GM12878 (cell line): ENCODE measurements at regions not wholly inside any gene's neighbourhood (a gene's known extent, or its start where the extent isn't known, plus 50 kb on each side); places are given as distances from the start of the nearest gene placed in this dataset.

Experiments used
- EED ChIP-seq: sonication (generic); IDR thresholded peaks from 2 replicates; pipeline ENCODE4 v1.6.1; 2016; ENCODE audit warnings: antibody characterized with exemption, low read depth
- LARP7 ChIP-seq: fragments of 450-650 bp; IDR thresholded peaks from 2 replicates; pipeline ENCODE4 v1.6.1; 2017; ENCODE audit warnings: mild to moderate bottlenecking
- MYC ChIP-seq: IDR thresholded peaks from 2 replicates; pipeline ENCODE4 v1.6.1; 2011; ENCODE audit warnings: mild to moderate bottlenecking, low read length, moderate library complexity, inconsistent platforms; ENCODE audit not compliant: insufficient read depth, insufficient replicate concordance, insufficient read length, severe bottlenecking
- SMC3 ChIP-seq: IDR thresholded peaks from 2 replicates; pipeline ENCODE4 v1.6.1; 2011; ENCODE audit warnings: low read length, improper control_type of control experiment, borderline replicate concordance
- YBX1 ChIP-seq: fragments of 450-650 bp; IDR thresholded peaks from 2 replicates; pipeline ENCODE4 v1.6.1; 2016; ENCODE audit warnings: antibody characterized with exemption
- TF ChIP-seq, protein P1 (sequence below): fragments of 450-650 bp; IDR thresholded peaks from 2 replicates; pipeline ENCODE4 v1.6.1; 2017; ENCODE audit warnings: antibody characterized with exemption, mild to moderate bottlenecking, moderate library complexity
- TF ChIP-seq, protein P2 (sequence below): fragments of 450-650 bp; formaldehyde crosslinking; IDR thresholded peaks from 2 replicates; pipeline ENCODE4 v1.5.0; 2022; ENCODE audit warnings: mild to moderate bottlenecking, missing genetic modification characterization
- TF ChIP-seq, protein P3 (sequence below): IDR thresholded peaks from 2 replicates; pipeline ENCODE4 v1.6.1; 2012; ENCODE audit warnings: improper control_type of control experiment, low read depth, low read length; ENCODE audit not compliant: insufficient replicate concordance

DNA sequence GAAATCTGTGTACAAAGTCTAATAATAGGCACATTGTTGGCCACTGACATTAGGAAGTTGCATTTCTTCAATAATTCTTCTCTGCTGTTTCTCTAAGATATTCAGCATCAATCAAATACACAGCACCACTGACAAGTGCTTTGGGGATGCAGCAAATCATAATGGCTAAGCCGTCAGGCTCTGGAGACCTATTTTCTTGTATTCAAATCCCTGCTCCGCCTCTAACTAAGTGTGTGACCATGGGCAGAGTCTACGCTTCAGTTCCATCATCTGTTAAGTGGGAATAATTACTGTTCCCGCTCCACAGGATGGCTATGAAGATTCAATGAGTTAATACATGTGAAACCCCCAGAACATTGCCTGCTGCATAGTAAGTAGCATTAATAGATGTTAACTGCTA lies 176.9 kb downstream of the ADGRL4 start (continued):
- TF ChIP-seq, protein P1, sequence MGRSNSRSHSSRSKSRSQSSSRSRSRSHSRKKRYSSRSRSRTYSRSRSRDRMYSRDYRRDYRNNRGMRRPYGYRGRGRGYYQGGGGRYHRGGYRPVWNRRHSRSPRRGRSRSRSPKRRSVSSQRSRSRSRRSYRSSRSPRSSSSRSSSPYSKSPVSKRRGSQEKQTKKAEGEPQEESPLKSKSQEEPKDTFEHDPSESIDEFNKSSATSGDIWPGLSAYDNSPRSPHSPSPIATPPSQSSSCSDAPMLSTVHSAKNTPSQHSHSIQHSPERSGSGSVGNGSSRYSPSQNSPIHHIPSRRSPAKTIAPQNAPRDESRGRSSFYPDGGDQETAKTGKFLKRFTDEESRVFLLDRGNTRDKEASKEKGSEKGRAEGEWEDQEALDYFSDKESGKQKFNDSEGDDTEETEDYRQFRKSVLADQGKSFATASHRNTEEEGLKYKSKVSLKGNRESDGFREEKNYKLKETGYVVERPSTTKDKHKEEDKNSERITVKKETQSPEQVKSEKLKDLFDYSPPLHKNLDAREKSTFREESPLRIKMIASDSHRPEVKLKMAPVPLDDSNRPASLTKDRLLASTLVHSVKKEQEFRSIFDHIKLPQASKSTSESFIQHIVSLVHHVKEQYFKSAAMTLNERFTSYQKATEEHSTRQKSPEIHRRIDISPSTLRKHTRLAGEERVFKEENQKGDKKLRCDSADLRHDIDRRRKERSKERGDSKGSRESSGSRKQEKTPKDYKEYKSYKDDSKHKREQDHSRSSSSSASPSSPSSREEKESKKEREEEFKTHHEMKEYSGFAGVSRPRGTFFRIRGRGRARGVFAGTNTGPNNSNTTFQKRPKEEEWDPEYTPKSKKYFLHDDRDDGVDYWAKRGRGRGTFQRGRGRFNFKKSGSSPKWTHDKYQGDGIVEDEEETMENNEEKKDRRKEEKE = no peak
- TF ChIP-seq SMC3 (no peak), MYC (no peak), YBX1 (no peak), EED (no peak), LARP7 (no peak)
- TF ChIP-seq, protein P2, sequence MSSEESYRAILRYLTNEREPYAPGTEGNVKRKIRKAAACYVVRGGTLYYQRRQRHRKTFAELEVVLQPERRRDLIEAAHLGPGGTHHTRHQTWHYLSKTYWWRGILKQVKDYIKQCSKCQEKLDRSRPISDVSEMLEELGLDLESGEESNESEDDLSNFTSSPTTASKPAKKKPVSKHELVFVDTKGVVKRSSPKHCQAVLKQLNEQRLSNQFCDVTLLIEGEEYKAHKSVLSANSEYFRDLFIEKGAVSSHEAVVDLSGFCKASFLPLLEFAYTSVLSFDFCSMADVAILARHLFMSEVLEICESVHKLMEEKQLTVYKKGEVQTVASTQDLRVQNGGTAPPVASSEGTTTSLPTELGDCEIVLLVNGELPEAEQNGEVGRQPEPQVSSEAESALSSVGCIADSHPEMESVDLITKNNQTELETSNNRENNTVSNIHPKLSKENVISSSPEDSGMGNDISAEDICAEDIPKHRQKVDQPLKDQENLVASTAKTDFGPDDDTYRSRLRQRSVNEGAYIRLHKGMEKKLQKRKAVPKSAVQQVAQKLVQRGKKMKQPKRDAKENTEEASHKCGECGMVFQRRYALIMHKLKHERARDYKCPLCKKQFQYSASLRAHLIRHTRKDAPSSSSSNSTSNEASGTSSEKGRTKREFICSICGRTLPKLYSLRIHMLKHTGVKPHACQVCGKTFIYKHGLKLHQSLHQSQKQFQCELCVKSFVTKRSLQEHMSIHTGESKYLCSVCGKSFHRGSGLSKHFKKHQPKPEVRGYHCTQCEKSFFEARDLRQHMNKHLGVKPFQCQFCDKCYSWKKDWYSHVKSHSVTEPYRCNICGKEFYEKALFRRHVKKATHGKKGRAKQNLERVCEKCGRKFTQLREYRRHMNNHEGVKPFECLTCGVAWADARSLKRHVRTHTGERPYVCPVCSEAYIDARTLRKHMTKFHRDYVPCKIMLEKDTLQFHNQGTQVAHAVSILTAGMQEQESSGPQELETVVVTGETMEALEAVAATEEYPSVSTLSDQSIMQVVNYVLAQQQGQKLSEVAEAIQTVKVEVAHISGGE (CRISPR knock-in tag) = no peak
- TF ChIP-seq, protein P3, sequence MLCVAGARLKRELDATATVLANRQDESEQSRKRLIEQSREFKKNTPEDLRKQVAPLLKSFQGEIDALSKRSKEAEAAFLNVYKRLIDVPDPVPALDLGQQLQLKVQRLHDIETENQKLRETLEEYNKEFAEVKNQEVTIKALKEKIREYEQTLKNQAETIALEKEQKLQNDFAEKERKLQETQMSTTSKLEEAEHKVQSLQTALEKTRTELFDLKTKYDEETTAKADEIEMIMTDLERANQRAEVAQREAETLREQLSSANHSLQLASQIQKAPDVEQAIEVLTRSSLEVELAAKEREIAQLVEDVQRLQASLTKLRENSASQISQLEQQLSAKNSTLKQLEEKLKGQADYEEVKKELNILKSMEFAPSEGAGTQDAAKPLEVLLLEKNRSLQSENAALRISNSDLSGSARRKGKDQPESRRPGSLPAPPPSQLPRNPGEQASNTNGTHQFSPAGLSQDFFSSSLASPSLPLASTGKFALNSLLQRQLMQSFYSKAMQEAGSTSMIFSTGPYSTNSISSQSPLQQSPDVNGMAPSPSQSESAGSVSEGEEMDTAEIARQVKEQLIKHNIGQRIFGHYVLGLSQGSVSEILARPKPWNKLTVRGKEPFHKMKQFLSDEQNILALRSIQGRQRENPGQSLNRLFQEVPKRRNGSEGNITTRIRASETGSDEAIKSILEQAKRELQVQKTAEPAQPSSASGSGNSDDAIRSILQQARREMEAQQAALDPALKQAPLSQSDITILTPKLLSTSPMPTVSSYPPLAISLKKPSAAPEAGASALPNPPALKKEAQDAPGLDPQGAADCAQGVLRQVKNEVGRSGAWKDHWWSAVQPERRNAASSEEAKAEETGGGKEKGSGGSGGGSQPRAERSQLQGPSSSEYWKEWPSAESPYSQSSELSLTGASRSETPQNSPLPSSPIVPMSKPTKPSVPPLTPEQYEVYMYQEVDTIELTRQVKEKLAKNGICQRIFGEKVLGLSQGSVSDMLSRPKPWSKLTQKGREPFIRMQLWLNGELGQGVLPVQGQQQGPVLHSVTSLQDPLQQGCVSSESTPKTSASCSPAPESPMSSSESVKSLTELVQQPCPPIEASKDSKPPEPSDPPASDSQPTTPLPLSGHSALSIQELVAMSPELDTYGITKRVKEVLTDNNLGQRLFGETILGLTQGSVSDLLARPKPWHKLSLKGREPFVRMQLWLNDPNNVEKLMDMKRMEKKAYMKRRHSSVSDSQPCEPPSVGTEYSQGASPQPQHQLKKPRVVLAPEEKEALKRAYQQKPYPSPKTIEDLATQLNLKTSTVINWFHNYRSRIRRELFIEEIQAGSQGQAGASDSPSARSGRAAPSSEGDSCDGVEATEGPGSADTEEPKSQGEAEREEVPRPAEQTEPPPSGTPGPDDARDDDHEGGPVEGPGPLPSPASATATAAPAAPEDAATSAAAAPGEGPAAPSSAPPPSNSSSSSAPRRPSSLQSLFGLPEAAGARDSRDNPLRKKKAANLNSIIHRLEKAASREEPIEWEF = no peak
